ENCODE measurements at regions not wholly inside any gene's neighbourhood (a gene's known extent, or its start where the extent isn't known, plus 50 kb on each side); places are given as distances from the start of the nearest gene placed in this dataset.

DNA sequence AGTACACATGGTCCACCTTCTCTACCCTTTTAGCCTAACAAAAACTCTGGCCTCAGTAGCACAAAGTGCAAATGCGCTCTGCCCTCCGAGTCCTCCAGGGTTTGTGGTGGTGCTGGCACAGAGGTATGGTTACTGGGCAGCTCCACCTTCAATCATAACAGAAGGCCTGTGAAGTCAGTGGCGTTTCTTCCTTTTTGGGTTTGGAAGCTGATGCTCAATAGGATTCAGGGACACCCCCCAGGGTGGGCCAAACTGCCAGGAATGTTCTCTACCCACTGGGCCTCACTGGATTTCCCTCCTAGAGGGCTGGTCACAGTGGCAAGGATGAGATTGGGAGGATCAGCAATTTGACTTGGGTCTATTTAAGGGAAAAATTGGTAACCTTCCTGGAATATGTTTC, 286.1 kb upstream of the FOXQ1 start:
- intact Hi-C loops (cut with micrococcal nuclease): no loop called here
- ATAC-seq (no peak), DNase-seq (no peak)

DNA sequence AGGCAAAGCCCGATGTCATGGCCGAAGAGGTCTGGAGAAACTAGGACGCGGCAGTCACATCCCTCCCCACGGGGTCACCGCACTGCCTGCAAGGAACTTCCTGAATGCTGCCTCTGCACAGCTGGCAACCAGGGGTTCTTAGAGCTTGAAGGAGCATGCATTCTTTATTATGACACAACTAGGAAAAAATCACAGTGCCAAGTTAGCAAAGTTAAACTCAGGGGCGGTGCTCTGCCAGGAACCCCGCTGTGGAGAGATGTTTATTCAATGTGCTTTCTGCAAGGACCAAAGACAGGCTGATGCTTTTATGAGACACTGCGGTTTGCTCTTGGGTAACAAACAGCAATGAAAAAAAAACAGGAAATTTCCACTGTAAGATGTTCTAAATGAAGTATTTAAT, 287.3 kb upstream of the FOXQ1 start:
- ATAC-seq (no peak), DNase-seq (no peak)
- intact Hi-C loops (cut with micrococcal nuclease): no loop called here

DNA sequence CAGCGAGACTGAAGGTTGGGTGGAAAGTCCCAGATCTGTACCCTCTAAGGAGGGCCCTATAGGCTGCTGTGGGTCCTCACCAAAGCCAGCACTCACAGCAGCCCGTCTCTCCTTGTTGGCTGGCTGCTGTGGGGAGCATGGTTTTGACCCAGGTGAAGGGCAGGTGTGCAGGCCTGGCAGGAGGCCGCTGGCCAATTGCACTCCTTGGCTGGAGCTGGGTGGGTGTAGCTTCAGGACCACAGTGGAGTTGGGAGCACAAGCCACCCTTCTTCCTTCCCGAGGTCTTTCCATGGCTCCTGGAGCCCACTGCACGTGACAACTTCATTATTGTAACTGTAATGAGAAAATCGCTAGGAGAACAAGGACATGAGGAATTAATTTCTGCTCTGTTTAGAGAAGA, 287.7 kb upstream of the FOXQ1 start:
- DNase-seq: no peak
- intact Hi-C loops (cut with micrococcal nuclease): no loop called here
- ATAC-seq: no peak

DNA sequence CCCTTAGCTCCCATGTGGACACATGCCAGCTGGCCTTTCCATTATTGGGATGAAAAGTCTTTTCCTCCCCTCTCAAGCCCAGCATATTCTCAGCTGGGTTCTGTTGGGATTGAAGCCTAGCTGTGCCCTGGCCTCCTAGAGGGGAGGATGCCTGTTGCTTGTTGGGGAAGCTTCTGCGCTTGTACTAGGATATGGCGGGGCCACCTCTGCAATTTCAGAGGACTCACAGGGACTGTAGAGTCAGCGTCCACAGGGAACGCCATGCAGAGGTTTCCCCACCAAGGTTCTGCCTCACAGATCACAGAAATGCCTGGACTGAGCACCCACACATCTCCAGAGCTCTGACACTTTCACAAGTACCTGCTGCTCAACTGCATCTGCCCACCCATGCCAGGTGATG, 288.7 kb upstream of the FOXQ1 start:
- DNase-seq (no peak), ATAC-seq (no peak)
- intact Hi-C loops (cut with micrococcal nuclease): no loop called here

GRCh38 chr6:1022719-1023118, 289.2 kb upstream of the FOXQ1 start:
- no peak for ATAC-seq
- no peak for DNase-seq
- intact Hi-C loops (cut with micrococcal nuclease): no loop called here

DNA sequence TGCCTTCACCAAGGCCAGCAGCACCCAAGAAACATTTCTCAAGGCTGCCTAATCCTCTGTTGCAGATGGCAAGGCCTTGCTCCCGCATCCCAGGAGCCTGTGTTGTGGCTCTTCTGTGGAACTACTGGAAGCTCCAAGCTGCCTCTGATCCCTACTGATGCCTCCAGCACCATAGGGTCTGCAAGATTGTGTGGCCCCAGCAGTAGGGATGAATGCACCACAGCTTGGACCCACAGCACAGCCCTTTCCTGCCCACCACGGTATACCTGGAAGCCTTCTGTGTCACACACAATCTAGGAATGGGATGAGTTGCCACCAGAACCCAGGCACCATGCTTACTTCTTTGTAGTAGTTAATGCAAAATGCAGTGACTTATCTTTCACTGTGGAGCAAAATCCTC, 291.1 kb upstream of the FOXQ1 start:
- ATAC-seq (no peak), DNase-seq (no peak)
- intact Hi-C loops (cut with micrococcal nuclease): no loop called here

DNA sequence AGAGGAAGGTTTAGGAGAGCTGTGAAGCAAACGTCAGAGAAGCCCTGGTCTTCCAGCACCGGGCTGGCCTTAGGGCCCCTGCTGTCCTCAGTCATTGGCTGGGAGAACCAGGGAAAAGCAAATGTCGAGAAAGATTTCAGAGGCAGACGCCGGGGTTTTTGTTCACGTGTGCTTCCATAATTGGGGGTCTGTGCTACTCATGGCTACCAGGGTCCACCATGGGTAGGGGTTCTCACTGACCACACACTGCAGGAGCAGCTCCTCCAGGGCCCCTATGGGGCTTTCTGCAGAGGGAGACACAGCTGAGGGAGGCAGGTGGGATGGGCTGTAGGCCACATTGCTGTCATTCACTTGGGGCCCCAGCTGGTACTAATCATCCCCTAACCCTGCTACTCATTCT, 291.8 kb upstream of the FOXQ1 start:
- ATAC-seq: no peak
- DNase-seq: no peak
- intact Hi-C loops (cut with micrococcal nuclease): no loop called here

DNA sequence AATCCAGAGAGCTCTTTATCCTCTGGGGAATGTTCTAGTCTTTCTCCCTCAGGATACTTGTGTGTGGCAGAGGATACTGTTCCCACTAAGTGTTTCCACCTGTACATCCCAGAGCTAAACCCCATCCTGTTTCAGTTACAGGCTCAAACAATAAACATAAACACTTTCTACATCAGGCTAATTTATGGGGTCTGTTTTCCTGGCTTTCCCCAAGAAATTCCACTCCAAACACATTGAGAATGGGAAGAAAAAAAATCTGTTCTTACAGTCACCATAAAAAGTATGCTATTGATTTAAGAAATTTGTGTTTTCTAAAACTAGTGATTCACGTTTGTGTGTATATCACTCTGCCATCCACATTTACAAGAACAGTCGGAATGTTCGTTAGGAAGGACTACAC, 293.9 kb upstream of the FOXQ1 start:
- no peak for DNase-seq
- intact Hi-C loops (cut with micrococcal nuclease): no loop called here
- ATAC-seq: no peak

DNA sequence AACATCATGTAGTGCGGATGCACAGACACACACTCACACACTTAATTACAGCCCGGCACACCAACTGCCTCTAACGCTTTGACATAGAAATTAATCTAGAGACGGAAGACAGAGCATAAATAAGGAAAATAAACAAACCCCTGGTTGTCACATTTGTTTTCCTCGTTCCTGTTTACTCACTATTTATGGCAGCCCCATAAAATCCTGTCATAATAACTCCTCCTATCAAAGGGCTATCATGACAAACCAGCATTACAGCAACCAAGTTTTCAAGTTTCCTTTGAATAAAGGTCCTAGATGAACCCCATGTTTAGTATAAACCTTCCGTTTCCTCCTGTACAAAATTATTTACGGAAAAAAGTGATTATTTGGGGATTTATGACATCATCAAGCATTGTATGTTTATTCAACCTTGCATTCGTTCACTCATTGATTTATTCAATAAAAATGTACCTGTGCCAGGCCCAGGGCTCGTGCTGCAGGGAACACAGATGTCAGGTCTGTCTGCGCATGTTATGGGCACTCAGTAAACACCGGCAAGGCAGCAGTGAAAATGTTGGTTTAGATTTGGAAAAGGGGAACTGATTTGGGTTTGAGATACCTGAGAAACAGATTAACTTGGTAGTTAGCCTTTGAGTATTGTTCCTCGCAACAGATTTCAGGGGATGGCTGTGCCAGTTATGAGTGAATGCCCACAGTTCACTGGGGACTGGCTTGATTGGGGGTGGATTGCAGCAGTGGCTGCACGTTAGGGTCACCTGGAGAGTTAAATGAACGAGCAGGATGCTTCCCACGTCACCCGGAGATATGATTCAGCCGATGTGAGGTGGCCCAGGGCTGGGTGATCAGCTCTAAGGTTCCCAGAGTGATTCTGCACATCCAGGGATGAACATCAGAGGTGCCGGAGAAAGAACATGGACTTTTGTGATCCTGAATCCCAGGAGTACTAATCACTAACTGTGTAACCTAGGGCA, 295.3 kb upstream of the FOXQ1 start:
- ATAC-seq (no peak), DNase-seq (no peak)
- intact Hi-C loops (cut with micrococcal nuclease): no loop called here

GRCh38 chr6:1015825-1016224, 296.1 kb upstream of the FOXQ1 start:
- intact Hi-C loops (cut with micrococcal nuclease): no loop called here
- no peak for DNase-seq
- no peak for ATAC-seq

- ATAC-seq: no peak
- intact Hi-C loops (cut with micrococcal nuclease): no loop called here
- no peak for DNase-seq
These were observed 297.5 kb upstream of the FOXQ1 start for GRCh38 chr6:1014431-1014807.

- no peak for DNase-seq
- ATAC-seq: no peak
- intact Hi-C loops (cut with micrococcal nuclease): no loop called here
These were observed 298.1 kb upstream of the FOXQ1 start for GRCh38 chr6:1013656-1014430.

- intact Hi-C loops (cut with micrococcal nuclease): no loop called here
- DNase-seq (no peak), ATAC-seq (no peak)
These were observed 302.8 kb upstream of the FOXQ1 start for GRCh38 chr6:1009103-1009502.

DNA sequence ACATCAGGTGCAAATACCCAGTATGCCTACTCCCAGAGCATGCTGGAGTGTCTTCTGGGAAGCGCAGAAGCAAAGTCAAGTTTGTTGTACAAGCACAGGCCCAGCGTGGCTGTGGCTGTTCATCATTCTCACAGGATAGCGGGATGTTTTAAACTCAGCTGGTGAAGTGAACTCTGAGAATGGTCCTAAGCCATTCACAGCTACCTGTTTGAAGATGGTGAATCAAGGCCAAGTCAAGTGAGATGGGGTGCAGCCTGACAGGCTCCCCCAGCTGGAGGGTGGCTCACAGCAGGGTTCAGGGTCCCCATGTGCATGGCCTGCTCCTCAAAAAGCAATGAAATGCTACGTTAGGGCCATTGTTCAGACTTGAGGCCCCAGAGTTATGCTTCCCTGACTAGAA, 304.7 kb upstream of the FOXQ1 start:
- DNase-seq (no peak), ATAC-seq (no peak)
- intact Hi-C loops (cut with micrococcal nuclease): no loop called here

DNA sequence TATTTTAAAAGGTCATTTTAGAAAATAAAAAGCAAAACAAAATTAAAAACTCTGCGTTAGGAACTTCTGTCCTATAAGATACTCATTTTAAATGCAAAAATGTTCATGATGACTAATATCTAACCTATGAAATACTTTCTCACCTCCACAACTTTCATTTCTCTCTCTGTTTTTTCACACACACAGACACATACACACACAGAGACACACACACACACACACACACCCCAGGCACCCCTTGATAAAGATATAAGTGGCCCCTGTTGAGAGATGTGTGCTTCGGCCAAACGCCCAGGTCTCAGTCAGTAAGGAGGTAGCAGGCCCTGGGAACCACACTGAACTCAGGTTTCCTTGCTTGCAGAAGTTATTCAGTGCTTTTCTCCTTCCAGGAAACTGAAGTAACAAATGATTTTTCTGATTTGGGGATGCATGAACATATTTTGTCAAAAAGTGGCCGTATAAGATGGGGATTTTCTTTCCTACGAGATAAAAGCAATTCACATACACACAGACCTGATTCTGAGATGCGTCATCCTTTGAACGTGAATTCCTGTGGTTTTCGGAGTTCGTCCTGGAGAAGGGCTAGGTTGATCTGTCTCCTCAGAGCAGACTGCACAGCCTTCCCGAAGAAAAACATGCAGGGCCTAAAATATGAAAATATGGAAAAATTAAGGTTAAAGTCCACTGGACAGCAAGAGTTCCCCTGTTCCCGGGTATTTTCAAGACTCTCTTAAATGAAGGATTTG, 306.8 kb upstream of the FOXQ1 start:
- intact Hi-C loops (cut with micrococcal nuclease): no loop called here
- DNase-seq (no peak), ATAC-seq (no peak)

GRCh38 chr6:1003394-1004160, 308.3 kb upstream of the FOXQ1 start:
- no peak for ATAC-seq
- intact Hi-C loops (cut with micrococcal nuclease): no loop called here
- DNase-seq: no peak

DNA sequence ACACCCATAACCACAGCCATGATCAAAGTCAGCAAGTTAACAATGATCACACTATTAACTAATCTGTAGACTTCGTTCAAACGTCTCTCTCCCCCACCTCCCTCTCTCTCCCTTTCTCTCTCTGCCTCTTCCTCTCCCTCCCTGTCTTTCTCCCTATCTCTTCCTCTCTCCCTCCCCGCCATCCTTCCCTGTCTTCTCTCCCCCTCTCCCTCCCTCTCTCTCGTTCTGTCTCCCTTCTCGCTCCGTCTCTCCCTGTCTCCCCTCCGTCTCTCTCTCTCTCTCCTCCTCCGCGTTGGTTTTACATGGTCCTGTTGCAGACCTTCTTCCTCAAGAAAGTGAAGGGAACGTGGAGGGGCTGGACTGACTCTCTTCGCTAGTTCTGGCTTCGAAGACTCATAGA, 308.9 kb upstream of the FOXQ1 start:
- DNase-seq (no peak), ATAC-seq (no peak)
- intact Hi-C loops (cut with micrococcal nuclease): no loop called here

DNA sequence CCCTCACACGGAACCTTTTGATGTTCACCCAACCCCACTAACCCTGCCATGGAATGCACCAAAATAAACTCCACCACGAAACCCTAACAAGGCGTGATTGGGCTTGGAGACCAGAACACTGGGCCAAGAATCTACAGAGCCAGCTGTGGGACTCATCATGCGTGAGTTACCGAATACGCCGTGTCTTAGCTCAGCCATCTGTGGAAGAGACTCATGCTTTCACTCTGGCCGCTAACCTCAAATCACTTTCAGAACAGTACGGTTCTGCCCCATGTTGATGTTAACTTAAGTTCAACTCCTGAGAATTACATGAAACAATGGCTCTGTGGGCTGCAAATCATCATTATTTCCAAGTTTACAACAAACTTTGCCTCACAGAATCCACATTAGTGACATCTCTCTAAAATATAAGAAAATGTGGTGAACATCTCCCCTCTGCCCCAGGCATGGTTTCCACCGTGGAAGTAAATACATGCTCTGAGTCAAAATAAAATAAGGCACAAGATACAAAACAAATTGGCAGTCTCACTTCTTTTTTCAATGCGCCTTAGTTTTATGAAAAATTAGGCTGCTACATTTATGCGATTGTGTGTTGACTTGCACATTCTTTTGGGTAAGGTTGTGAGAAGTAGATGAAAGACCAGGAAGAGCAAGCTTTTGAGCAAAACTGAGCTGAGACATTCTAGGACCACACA, 308.9 kb upstream of the EXOC2 start:
- intact Hi-C loops (cut with micrococcal nuclease): no loop called here
- ATAC-seq (no peak), DNase-seq (no peak)

DNA sequence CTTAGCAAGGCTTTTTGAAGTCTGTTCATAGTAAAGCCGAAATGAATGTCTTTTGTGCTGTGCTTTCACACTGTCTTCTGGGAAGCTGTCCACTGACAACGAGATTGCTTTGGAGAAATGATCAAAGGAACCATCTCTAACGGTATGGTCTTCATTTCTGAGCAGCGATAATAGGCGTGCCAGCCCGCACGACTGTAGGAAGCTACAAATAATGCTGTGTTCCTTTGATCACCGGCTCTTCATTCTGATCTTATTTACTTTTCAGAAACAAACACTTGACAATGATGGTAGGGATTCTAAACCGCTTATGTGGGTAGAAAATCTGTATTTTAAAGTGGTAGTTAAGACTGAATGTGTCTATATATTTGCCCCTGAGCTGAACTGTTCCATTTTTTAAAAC, 306.6 kb upstream of the EXOC2 start:
- ATAC-seq (no peak), DNase-seq (no peak)
- intact Hi-C loops (cut with micrococcal nuclease): no loop called here

All from left ventricle myocardium superior (tissue), 1 donor.